NB4 (cell line): ENCODE measurements at regions not wholly inside any gene's neighbourhood (a gene's known extent, or its start where the extent isn't known, plus 50 kb on each side); places are given as distances from the start of the nearest gene placed in this dataset.

Experiments
- DNase-seq: peaks from one replicate; pipeline ENCODE4 v3.0.0; 2010; ENCODE audit warnings: low read depth
- H3K4me3 ChIP-seq: one replicate; pipeline ENCODE4 v1.5.1; 2011; ENCODE audit warnings: mild to moderate bottlenecking, low read depth, low read length, moderate library complexity
- CTCF ChIP-seq: IDR thresholded peaks from one replicate; pipeline ENCODE4 v1.5.1; 2012; ENCODE audit warnings: low read depth, low read length
- MAX ChIP-seq: IDR thresholded peaks from 2 replicates; pipeline ENCODE4 v1.6.1; 2011; ENCODE audit warnings: low read depth, low read length
- MYC ChIP-seq: IDR thresholded peaks from 2 replicates; pipeline ENCODE4 v1.6.1; 2011; ENCODE audit warnings: low read depth, low read length
- POLR2A ChIP-seq: IDR thresholded peaks from 2 replicates; pipeline ENCODE4 v1.6.1; 2011; ENCODE audit warnings: mild to moderate bottlenecking; ENCODE audit not compliant: insufficient read length; ENCODE audit errors: extremely low read depth

- H3K4me3 ChIP-seq, result no peak overlapping the region
- DNase-seq, result no peak
- TF ChIP-seq CTCF, result no peak
- no peak for TF ChIP-seq POLR2A
- no peak for TF ChIP-seq MAX
- TF ChIP-seq MYC, result no peak
Observed at GRCh38 chr3:21835264-21835663, 84.3 kb upstream of the ZNF385D start.

GRCh38 chr3:21836227-21836626 is 85.2 kb upstream of the ZNF385D start:
- H3K4me3 ChIP-seq, result no peak overlapping the region
- TF ChIP-seq MAX, result no peak
- no peak for TF ChIP-seq MYC
- no peak for TF ChIP-seq POLR2A
- DNase-seq, result no peak

GRCh38 chr3:21839176-21839575 is 88.2 kb upstream of the ZNF385D start:
- H3K4me3 ChIP-seq, result no peak overlapping the region
- TF ChIP-seq CTCF (no peak), MAX (no peak), MYC (no peak), POLR2A (no peak)
- no peak for DNase-seq

- H3K4me3 ChIP-seq, result no peak overlapping the region
- peak; percentile 24 for DNase-seq
- TF ChIP-seq CTCF (peak; percentile 35), MAX (no peak)
Observed at GRCh38 chr3:21839592-21839991, 88.6 kb upstream of the ZNF385D start.

GRCh38 chr3:21847005-21847404 is 96.0 kb upstream of the ZNF385D start:
- H3K4me3 ChIP-seq, result no peak overlapping the region
- no peak for TF ChIP-seq MYC
- no peak for TF ChIP-seq POLR2A
- no peak for TF ChIP-seq MAX
- no peak for TF ChIP-seq CTCF
- no peak for DNase-seq

- TF ChIP-seq MYC (no peak), MAX (no peak), POLR2A (no peak), CTCF (no peak)
- DNase-seq, result no peak
- H3K4me3 ChIP-seq, result no peak overlapping the region
Observed at GRCh38 chr3:21859124-21860081, 108.4 kb upstream of the ZNF385D start.
